ENCODE measurements at regions not wholly inside any gene's neighbourhood (a gene's known extent, or its start where the extent isn't known, plus 50 kb on each side); places are given as distances from the start of the nearest gene placed in this dataset.
A peak's percentile ranks its signal among the peaks of the same experiment; 100 is the strongest.

- FAIRE-seq (no peak), DNase-seq (ENCODE audit: insufficient read length, low spot score) (no peak)
- TF ChIP-seq TAF1 (IDR thresholded peaks at IDR 0.05; ENCODE audit: low read depth, low read length) (no peak), POLR2A (IDR thresholded peaks at IDR 0.05; ENCODE audit: low read depth, low read length) (no peak), POLR2AphosphoS5 (IDR thresholded peaks at IDR 0.05; ENCODE audit: low read depth, low read length) (no peak), POU2F2 (IDR thresholded peaks at IDR 0.05; ENCODE audit: low read depth, low read length) (no peak)
These were observed 455.3 kb downstream of the ACTRT1 start for GRCh38 chrX:127596882-127597281.

GRCh38 chrX:127578395-127578794 lies 473.8 kb downstream of the ACTRT1 start:
- no peak for FAIRE-seq
- DNase-seq (ENCODE audit: insufficient read length, low spot score) = no peak
- no peak for TF ChIP-seq POLR2A (IDR thresholded peaks at IDR 0.05; ENCODE audit: low read depth, low read length)
- no peak for TF ChIP-seq PAX5 (IDR thresholded peaks at IDR 0.05; ENCODE audit: insufficient read depth, low read length, severe bottlenecking)
- TF ChIP-seq SPI1 (IDR thresholded peaks at IDR 0.05; ENCODE audit: low read depth, low read length) = no peak
- TF ChIP-seq POU2F2 (IDR thresholded peaks at IDR 0.05; ENCODE audit: low read depth, low read length) = no peak
- TF ChIP-seq TAF1 (IDR thresholded peaks at IDR 0.05; ENCODE audit: low read depth, low read length) = no peak
- TF ChIP-seq POLR2AphosphoS5 (IDR thresholded peaks at IDR 0.05; ENCODE audit: low read depth, low read length) = no peak

- TF ChIP-seq POLR2AphosphoS5 (IDR thresholded peaks at IDR 0.05; ENCODE audit: low read depth, low read length) (no peak), TAF1 (IDR thresholded peaks at IDR 0.05; ENCODE audit: low read depth, low read length) (no peak), SPI1 (IDR thresholded peaks at IDR 0.05; ENCODE audit: low read depth, low read length) (no peak), POLR2A (IDR thresholded peaks at IDR 0.05; ENCODE audit: low read depth, low read length) (no peak), PAX5 (IDR thresholded peaks at IDR 0.05; ENCODE audit: insufficient read depth, low read length, severe bottlenecking) (no peak), POU2F2 (IDR thresholded peaks at IDR 0.05; ENCODE audit: low read depth, low read length) (no peak)
- FAIRE-seq (no peak), DNase-seq (ENCODE audit: insufficient read length, low spot score) (no peak)
These were observed 474.3 kb downstream of the ACTRT1 start for GRCh38 chrX:127577884-127578283.

GRCh38 chrX:127574829-127575228 lies 477.4 kb downstream of the ACTRT1 start:
- FAIRE-seq = no peak

GRCh38 chrX:127572471-127572870 lies 479.7 kb downstream of the ACTRT1 start:
- DNase-seq (ENCODE audit: insufficient read length, low spot score) (no peak), FAIRE-seq (no peak)
- TF ChIP-seq SPI1 (IDR thresholded peaks at IDR 0.05; ENCODE audit: low read depth, low read length) (no peak), PAX5 (IDR thresholded peaks at IDR 0.05; ENCODE audit: insufficient read depth, low read length, severe bottlenecking) (no peak), POU2F2 (IDR thresholded peaks at IDR 0.05; ENCODE audit: low read depth, low read length) (no peak), TAF1 (IDR thresholded peaks at IDR 0.05; ENCODE audit: low read depth, low read length) (no peak), POLR2AphosphoS5 (IDR thresholded peaks at IDR 0.05; ENCODE audit: low read depth, low read length) (no peak), POLR2A (IDR thresholded peaks at IDR 0.05; ENCODE audit: low read depth, low read length) (no peak)

More at GRCh38 chrX:127574829-127575228, 477.4 kb downstream of the ACTRT1 start:
- no peak for TF ChIP-seq PAX5 (IDR thresholded peaks at IDR 0.05; ENCODE audit: insufficient read depth, low read length, severe bottlenecking)
- no peak for TF ChIP-seq POU2F2 (IDR thresholded peaks at IDR 0.05; ENCODE audit: low read depth, low read length)
- TF ChIP-seq POLR2AphosphoS5 (IDR thresholded peaks at IDR 0.05; ENCODE audit: low read depth, low read length) = no peak
- no peak for TF ChIP-seq POLR2A (IDR thresholded peaks at IDR 0.05; ENCODE audit: low read depth, low read length)
- no peak for TF ChIP-seq SPI1 (IDR thresholded peaks at IDR 0.05; ENCODE audit: low read depth, low read length)
- TF ChIP-seq TAF1 (IDR thresholded peaks at IDR 0.05; ENCODE audit: low read depth, low read length) = no peak
- DNase-seq (ENCODE audit: insufficient read length, low spot score) = no peak

- TF ChIP-seq TAF1 (IDR thresholded peaks at IDR 0.05; ENCODE audit: low read depth, low read length) (no peak), SPI1 (IDR thresholded peaks at IDR 0.05; ENCODE audit: low read depth, low read length) (peak; percentile 4; the same call in 1 of the 2 replicates), POLR2AphosphoS5 (IDR thresholded peaks at IDR 0.05; ENCODE audit: low read depth, low read length) (no peak), POU2F2 (IDR thresholded peaks at IDR 0.05; ENCODE audit: low read depth, low read length) (no peak), POLR2A (IDR thresholded peaks at IDR 0.05; ENCODE audit: low read depth, low read length) (no peak), PAX5 (IDR thresholded peaks at IDR 0.05; ENCODE audit: insufficient read depth, low read length, severe bottlenecking) (no peak)
- no peak for DNase-seq (ENCODE audit: insufficient read length, low spot score)
- FAIRE-seq = no peak
These were observed 480.4 kb downstream of the ACTRT1 start for GRCh38 chrX:127571834-127572233.

- no peak for TF ChIP-seq PAX5 (IDR thresholded peaks at IDR 0.05; ENCODE audit: insufficient read depth, low read length, severe bottlenecking)
- TF ChIP-seq POLR2AphosphoS5 (IDR thresholded peaks at IDR 0.05; ENCODE audit: low read depth, low read length) = no peak
- TF ChIP-seq POLR2A (IDR thresholded peaks at IDR 0.05; ENCODE audit: low read depth, low read length) = no peak
- TF ChIP-seq TAF1 (IDR thresholded peaks at IDR 0.05; ENCODE audit: low read depth, low read length) = no peak
- no peak for TF ChIP-seq SPI1 (IDR thresholded peaks at IDR 0.05; ENCODE audit: low read depth, low read length)
- no peak for TF ChIP-seq POU2F2 (IDR thresholded peaks at IDR 0.05; ENCODE audit: low read depth, low read length)
- DNase-seq (ENCODE audit: insufficient read length, low spot score) (no peak), FAIRE-seq (no peak)
These were observed 481.9 kb downstream of the ACTRT1 start for GRCh38 chrX:127570276-127570675.

GRCh38 chrX:127568691-127569090 lies 483.5 kb downstream of the ACTRT1 start:
- DNase-seq (ENCODE audit: insufficient read length, low spot score) (no peak), FAIRE-seq (peak; percentile 33)
- no peak for TF ChIP-seq PAX5 (IDR thresholded peaks at IDR 0.05; ENCODE audit: insufficient read depth, low read length, severe bottlenecking)
- no peak for TF ChIP-seq POU2F2 (IDR thresholded peaks at IDR 0.05; ENCODE audit: low read depth, low read length)

GRCh38 chrX:127558811-127559210 lies 493.4 kb downstream of the ACTRT1 start:
- TF ChIP-seq POLR2AphosphoS5 (IDR thresholded peaks at IDR 0.05; ENCODE audit: low read depth, low read length) (no peak), SPI1 (IDR thresholded peaks at IDR 0.05; ENCODE audit: low read depth, low read length) (no peak), POLR2A (IDR thresholded peaks at IDR 0.05; ENCODE audit: low read depth, low read length) (no peak), POU2F2 (IDR thresholded peaks at IDR 0.05; ENCODE audit: low read depth, low read length) (no peak), PAX5 (IDR thresholded peaks at IDR 0.05; ENCODE audit: insufficient read depth, low read length, severe bottlenecking) (no peak)
- FAIRE-seq (no peak), DNase-seq (ENCODE audit: insufficient read length, low spot score) (no peak)

- no peak for TF ChIP-seq POLR2AphosphoS5 (IDR thresholded peaks at IDR 0.05; ENCODE audit: low read depth, low read length)
- DNase-seq (ENCODE audit: insufficient read length, low spot score) (no peak), FAIRE-seq (no peak)
These were observed 499.6 kb downstream of the ACTRT1 start for GRCh38 chrX:127552571-127552970.
